ENCODE measurements at regions not wholly inside any gene's neighbourhood (a gene's known extent, or its start where the extent isn't known, plus 50 kb on each side); places are given as distances from the start of the nearest gene placed in this dataset.
"Not testable (repeated sequence)": the region's sequence is repeated elsewhere in the genome, so short reads cannot be mapped to it uniquely, and the experiment has no call there.

DNA sequence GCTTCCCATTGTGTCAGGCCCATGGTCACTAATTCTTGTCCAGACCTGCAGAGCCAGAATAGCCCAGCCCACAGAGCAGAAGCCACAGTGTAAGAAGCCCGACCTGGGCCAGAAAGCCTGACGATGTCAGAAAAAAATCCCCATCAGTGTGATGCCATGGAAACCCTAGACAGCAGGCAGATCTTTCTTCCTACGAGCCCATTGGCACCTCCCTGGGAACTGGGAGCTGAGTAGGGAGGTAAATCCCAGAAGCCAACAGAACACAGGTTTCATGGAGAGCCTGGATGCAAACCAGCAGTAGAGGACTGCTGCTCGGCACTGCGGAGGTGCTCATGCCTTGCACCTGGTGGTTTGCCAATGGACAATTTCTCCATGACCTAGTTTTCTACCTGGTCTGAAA lies 82.2 kb upstream of the SLC22A16 start:
- DNase-seq: no peak

DNA sequence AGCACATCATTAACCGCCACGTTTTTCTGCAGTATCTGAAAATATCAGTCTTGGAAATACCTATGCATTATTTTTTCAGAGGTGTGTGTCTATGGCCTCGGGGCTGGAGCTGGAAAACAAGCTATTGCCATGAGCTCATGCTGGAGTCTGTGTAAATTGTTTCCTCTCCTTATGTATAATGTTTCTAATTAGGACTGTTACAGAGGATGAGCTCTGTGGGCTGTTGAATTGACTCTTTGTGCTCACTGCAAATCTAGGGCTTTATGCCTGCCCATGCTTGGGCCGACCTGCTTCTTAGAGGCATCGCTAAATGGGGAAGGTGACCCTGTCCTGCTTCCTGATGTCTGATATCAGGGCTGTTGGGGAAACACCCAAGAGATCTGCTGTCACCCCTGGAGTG lies 80.8 kb upstream of the SLC22A16 start:
- DNase-seq: no peak

DNA sequence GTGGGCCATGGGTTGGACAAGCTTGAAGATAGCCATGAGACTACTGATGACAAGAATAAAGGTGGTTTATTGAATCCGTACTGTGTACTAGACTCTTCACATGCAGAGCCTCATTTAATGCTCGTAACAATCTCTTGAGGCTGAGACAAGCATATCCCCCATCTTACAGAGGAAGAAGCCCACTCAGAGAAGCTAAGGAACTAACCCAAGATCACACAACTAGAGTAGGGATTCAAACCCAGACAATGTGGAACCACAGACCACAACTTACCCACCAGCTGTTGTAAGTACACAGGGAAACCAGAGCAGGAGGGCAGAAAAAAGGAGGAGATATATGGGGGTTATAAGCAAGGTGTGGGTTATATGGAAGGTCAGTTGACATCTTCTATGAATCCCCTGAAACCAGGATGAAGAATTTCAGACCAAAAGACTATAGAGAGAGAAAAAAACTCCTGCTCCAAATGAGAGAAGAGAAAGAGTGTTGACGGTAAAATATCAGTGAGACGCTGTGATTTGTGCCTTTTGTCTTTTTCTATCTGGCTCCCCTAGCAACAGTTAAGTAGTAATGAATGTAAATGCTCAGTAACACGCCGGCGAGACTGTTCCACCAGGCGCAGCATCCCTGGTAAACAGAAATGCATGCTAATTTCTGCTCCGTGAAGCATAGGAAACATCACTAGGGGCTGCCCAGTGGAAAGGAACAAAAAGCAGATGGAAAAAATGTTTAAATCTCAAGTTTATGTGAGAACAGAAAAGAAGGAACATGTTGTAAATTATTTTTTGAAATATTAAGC lies 80.1 kb upstream of the SLC22A16 start:
- DNase-seq: no peak

DNA sequence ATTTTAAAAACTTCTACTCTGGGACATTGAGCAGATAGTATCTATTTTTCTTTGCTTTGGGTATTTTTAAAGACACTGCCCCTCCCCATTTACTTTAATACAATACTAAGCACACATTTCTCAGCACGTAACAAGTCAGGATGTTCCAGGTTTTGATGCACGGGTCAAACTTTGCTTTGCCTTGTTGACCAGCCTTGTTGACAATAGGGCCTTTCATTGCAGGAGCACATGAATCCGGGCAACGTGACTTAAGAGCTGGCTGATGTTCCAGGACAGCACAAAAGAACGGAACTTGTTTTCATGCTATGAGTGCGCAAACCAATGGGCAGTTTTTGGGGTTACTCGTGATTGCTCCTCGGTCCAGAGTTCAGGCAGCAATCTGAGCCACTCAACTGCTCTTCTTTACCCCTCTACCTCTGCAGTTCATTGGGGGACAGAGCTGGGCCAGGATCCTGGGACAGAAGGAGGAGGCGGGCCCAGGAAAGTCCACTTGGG lies 78.6 kb upstream of the SLC22A16 start:
- DNase-seq: no peak

DNA sequence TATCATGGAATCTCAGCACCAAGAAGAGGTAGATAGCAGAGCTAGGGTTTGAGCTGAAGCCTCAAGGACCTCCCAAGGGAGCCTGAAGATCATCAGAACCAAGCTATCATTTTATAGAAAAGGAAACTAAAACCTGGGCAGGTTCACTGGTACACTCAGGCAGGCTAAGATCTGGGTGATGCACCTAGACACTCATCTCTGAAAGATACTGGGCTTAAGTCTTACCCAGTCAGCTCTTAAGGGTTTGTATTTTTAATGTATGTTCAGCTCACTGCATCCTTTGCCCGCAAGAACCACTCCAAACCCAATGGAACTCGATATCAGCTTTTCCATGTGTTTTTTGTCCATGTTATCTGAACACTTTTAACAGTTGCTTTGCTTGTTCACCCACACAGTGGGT lies 78.0 kb upstream of the SLC22A16 start:
- no peak for DNase-seq

DNA sequence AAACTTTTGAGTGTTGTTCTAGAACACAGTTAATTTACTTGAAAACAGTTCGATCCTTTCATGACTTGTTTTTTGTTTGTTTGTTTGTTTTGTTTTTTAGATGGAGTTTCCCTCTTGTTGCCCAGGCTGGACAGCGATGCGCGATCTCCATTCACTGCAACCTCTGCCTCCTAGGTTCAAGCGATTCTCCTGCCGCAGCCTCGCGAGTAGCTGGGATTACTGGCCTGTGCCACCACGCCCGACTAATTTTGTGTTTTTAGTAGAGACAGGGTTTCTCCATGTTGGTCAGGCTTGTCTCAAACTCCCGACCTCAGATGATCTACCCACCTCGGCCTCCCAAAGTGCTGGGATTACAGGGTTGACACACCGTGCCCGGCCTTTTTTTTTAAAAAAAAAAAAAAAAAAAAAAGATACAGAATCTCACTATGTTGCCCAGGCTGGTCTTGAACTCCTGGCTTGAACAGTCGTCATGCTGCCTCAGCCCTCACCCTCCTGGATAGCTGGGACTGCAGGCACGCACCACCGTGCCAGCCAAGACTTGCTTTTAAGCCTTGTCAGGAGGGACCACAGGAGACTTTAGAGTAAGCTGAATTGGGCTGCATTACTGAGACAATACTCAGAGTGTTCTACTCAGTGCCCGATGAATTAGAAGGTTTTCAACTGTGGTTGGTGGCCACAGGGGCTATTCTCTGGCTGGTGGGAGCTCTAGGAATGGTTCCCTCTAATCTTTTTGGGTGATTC lies 76.7 kb upstream of the SLC22A16 start:
- no peak for DNase-seq

DNA sequence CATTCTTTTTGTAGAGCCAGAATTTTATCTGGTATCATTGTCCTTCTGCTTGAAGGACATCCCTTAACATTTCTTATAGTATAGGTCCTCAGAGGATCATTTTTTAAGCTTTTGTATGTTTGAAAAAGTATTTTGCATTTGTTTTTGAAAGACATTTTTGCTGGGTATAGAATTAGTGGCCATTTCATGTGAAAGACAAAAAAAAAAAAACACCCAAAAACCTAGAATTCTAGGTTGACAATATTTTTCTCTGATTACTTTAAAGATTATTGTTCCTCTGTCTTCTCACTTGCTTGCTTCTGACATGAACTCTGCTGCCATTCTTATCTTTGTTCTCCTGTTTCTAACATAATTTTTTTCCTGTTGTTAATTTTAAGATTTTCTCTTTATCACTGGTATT lies 75.7 kb upstream of the SLC22A16 start:
- DNase-seq: no peak

DNA sequence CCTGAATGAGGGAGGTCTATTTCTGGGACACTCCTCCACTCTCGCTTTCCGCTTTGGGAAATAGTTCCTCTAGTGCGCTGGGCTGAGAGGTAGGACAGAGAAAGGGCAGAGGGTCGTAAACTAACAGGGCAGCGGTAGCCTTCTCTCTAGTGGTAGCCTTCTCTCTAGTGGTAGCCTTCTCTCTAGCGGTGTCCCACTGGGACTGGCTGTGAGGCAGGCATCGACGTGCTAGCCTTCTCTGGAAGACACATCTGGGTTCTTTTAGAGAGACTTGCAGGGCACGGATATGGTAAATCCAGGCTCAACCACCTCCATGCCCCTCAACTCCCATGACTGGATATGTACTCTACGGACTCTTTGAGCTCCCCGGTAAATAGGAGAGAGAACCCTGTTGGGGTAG lies 74.7 kb upstream of the SLC22A16 start:
- DNase-seq: no peak

DNA sequence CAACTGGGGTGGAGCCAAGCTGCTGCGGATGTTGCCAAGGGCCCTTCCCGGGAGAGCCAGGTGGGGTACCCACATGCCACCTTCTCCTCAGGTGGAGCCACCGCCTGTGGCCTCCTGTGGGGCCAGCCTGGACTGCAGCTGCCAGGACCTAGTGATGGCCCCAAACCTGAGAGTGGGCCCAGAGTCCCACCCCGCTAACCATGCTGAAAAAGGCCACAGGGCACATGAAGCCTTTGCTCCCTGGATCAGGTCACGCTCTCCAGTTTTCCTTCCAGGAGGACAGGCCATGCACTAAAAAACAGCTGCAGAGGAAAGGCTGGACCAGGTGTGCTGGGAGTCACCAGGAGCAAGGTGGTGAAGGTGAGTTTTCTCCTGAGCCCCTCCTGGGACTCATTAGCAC lies 73.9 kb upstream of the SLC22A16 start:
- DNase-seq: no peak

DNA sequence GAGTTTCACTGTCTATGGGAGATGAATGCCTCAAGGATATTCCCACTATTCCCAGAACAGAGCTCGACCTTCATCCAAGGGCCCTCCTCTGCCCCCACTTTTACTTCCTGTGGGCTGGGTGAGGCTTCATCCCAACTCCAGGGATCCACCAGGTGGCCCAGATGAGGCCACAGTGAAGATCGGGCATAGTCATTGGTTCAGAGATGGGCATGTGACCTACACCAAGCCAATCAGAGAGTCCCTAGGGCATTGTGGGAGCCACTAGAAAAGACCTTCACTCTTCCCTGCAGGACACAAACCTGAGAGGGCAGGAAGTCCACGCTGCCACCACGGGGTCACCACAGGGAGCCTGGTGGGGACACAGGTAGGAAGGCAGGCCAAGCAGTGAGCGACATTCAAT lies 72.9 kb upstream of the SLC22A16 start:
- DNase-seq: no peak

DNA sequence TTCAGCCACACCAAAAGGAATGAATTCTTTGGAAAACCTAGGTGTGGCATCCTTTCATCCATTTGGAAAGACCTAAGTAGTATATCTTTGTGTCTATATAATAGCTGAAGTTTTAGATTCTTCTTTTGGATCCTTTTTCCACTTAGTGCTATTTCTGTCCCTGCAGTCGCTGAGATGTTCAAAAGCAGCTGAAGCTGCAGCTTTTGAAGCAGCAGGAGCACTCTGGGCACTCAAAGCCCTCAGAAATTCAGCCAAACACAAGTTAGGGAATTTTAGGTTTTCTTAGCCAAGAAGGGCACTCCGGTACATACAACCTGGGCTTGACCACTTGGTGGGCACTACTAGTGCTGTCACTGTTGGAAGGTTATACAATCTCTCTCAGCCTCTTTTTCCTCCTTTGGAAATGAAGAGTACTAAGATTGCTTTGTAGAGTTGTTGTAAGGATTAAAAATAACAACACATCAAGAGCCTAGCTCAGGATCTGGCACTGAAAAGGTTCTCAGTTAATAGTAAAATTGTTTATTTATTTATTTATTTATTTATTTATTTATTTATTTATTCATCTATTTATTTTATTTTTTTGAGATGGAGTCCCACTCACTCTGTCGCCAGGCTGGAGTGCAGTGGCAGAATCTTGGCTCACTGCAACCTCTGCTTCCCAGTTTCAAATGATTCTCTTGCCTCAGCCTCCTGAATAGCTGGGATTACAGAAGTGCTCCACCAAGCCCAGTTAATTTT lies 71.9 kb upstream of the SLC22A16 start:
- DNase-seq: no peak

DNA sequence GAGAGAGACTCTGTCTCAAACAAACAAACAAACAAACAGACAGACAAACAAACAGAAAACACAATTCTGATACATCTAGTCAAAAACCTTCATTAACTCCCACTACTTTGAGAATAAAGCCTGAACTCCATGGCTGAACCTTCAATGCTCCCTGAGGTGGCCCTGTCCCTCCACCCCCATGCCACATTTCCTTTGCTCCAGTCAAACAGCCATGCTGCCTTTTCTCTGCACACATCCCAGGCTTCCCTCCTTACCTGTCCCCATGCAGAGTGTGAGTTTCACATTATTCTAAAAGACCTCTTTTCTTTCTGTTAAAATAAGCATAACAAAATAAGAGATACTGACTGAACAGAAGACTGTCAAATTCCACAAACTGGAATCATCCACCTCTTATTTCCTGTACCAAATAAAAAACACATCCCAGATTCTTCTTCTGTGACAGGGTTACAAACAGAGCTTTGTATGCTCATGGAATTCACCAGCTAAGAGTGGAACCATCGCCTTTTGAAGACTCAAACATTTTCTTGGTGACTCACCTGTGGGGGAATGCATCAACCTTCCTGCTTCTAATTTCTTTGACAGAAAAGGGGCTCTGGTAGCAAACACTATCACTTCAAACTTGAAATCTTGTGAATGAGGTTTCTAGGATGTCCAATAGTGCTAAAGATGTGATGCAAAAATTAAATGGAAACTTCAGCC lies 71.0 kb upstream of the SLC22A16 start:
- no peak for DNase-seq

DNA sequence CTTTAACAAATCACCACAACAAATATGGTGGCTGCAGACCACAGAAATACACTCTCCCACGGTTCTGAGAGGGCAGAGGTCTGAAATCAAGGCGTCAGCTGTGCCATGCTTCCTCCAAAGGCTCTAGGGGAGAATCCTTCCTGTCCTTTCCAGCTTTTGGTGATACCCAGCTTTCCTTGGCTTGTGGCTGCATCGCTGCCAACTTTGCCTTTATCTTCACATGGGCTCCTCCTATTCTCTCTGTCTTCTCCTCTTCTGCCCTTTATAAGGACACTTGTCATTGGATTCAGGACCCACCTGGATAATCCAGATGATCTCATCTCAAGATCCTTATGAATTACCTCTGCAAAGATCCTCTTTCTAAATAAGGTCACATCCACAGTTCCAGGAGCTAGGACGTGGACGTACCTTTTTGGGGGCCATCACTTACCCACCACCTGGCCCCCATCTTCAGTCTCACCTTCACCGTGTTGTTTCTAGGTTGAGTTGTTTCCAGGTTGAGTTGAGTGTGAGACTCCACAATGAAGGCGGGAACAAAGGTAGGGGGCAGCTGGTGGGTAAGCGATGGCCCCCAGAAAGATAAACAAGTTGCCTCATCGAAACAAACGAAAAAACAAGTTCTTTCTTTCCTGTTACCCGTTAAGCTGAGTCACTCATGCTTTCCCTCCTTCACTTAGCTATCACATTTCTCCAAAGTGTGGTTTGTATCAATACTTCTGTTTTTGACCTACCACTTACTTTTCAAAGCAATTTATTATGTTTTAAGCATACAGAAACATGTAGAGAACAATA lies 68.9 kb upstream of the SLC22A16 start:
- no peak for DNase-seq

DNA sequence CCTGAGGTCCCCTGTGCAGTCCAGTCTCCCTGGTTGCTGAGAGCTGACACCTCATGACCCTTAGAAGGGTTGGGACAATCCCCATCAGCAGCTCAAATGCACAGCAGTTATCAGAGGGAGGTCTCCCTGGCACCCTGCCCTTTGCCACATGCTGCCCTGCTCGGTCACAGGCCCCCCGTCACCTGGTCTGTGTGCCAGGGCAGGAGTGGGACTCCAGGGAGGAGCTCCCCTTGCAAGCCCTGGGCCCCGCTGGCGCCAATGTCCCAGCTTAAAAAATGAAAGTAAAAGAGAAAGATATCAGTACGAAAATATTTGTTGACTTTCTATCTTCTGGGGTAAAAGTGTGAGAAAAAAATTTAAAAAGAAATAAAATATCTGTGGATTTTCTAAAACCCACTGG lies 68.1 kb upstream of the SLC22A16 start:
- DNase-seq: no peak

DNA sequence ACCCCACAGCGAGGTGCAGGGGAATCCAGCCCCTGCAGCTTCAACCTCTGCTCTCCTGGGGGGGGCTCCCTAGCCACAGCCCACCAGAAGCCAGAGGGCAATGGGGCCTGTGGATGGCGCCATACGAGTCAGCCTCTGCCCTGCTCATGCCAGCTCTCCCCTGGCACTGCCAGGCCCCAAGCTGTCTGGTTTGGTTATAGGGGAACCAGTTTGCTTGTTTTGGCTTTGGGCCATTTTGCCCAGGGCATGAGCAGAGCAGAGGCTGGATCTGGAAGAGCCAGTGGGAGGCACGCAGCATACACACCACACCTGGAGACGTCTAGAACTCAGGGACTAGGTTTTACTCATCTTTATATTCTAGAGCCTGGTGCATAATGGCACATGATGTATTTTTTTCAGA lies 66.7 kb upstream of the SLC22A16 start:
- DNase-seq: no peak

DNA sequence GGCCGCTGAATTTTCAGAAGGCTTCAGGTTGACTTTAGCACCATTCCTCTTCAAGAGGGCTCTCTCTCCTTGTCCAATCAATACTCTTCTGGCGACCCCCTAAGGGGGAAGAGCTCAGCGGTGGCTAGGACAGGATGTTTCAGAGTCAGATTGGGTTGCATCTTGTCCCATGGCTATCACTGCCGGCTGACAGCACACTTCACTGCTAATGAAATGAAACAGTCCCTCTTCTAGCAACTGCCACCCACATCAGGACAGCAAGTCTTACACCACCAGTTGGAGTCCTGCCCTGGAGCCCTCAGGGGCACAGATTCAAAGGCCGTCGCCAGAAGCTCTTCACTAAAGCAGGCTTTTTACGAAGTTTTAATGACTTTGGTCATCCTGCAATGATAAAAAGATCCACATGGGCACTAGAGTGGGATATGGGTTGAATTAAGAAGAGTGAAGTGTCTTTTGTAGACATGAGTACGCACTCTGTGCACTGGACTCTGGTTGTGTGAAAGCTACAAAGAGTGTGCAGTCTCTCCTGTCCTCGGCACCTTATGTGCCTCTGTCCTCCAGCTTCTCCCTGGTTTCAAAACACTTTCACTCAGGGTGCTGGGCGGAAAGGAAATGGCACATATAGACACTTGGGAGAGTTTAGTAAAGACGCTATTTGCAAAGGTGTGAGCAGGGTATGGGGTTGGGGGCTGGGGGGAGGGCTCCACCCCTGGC lies 66.1 kb upstream of the SLC22A16 start:
- DNase-seq: no peak

DNA sequence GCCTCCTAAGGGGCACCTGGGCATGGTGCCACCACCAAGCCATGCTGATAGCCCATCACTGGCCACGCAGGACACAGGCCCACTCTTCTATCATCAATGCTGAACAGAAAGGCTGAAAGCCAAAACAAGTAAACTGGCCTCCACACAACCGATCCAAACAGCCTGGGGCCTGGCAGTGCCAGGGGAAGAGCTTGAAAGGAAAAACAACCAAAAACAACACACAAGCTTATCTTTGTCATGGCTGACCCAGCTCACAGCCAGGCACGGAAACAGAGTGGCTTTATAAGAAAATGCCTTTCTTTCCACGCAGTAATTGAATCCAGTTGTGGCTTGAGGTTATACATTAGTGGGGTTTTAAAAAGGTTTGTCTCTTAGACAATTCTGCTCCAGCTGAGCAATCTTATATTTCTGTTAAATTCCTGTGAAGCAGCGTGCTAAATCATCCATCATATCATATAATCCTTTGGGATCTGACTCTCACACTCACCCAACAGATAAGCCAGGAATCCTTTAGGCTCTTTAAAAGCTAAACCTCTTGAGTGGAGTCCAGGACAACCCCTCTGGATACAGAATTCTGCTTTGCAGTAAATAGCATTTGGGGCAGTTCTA lies 65.4 kb upstream of the SLC22A16 start:
- no peak for DNase-seq

DNA sequence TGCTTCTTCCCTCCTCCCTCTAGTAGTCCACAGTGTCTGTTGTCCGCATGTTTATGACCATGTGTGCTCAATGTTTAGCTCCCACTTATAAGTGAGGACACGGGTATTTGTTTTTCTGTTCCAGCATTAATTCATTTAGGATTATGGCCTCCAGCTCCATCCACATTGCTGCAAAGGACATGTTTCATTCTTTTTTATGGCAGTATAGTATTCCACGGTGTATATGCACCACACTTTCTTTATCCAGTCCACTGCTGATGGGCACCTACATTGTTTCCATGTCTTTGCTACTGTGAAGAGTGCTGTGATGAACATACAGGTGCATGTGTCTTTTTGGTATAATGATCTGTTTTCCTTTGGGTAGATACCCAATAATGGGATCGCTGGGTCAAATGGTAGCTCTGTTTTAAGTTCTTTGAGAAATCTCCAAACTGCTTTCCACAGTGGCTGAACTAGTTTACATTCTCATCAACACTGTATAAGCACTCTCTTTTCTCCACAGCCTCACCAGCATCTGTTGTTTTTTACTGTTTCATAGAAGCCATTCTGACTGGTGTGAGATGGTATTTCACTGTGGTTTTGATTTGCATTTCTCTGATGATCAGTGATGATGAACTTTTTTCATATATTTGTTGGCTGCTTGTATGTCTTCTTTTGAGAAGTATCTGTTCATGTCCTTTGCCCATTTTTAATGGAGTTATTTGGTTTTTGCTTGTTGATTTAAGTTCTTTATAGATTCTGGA lies 63.0 kb upstream of the SLC22A16 start:
- not testable (repeated sequence) for DNase-seq

DNA sequence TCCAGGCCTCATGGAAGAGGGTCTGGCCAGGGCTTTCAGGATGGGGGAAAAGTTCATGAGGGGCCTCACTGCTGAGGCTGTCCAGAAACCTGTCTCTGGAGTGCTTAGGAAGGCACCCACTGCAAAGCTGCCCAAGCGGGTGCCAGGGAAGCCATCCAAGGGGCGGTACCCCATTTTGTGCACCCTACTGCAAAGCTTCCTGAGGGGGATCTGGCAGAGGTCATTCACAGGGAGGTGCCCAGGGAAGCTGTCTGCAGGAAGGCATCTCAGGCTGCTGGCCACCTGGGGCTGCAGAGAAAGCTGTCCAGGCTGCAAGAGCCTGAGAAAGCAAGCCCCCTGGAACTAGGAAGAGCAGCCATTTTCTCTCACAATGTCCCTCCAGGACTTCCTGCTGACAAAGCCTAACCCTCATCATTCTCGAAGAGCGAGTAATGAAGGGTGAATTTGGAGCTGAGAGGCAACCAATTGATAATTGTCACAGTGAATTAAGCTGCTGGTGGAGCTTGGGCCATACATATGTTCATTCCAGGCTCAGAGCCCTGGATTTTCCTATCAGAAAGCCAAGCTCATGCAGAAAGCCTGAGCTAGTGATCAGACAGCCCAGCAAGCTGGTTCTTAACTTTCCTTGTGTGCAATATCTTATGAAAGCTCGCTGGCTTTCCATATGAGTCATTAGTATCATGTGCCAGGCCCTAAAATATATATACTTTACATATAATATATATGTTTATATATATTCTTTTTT lies 62.2 kb upstream of the SLC22A16 start:
- DNase-seq: no peak
